K562 (cell line): ENCODE measurements at regions not wholly inside any gene's neighbourhood (a gene's known extent, or its start where the extent isn't known, plus 50 kb on each side); places are given as distances from the start of the nearest gene placed in this dataset.

Experiments used
- ATAC-seq: fragments of 200-7000 bp; cut with Tn5 transposase; 3 replicates; pipeline ENCODE4 v1.9.1; 2020; ENCODE audit warnings: moderate library complexity
- BruUV-seq: library from RNA; stranded (reverse); fragments of 400-500 nt; replicated peaks from 2 replicates; lab custom pipeline; 2021; lab: Mats Ljungman, UMichigan
- CTCF ChIA-PET: fragments of 300-600 bp; formaldehyde crosslinking; extraction: SDS; loops from one replicate; lab custom pipeline; 2021; ENCODE audit warnings: low intra/inter-chr PET ratio; lab: Yijun Ruan, JAX
- POLR2A ChIA-PET: fragments of 300-600, 350-650 bp; sonication (Branson Sonifier 250); formaldehyde crosslinking; extraction: SDS; loops from one replicate; lab custom pipeline; 2021; ENCODE audit warnings: antibody characterized with exemption, inconsistent platforms; lab: Yijun Ruan, JAX
- DNase-seq, 4 experiments: peaks; one replicate each; pipeline versions ENCODE4 v3.0.0 to v3.0.0-alpha.2; 2011 to 2018; ENCODE audit warnings: low spot score in 3 of 4, mixed read lengths in 3 of 4; ENCODE audit errors: extremely low read depth in 1 of 4
- FAIRE-seq: peaks from 2 replicates; lab custom pipeline; 2011; peaks lifted over from hg19 to GRCh38; lab: Jason Lieb, UNC
- H2AFZ ChIP-seq: 2 replicates; pipeline ENCODE4 v1.6.0; 2011; ENCODE audit warnings: low read depth, low read length, control low read depth, inconsistent platforms
- H3K27ac ChIP-seq: fragments of 200-600 bp; 3 replicates; pipeline ENCODE4 v1.8.0; 2011; ENCODE audit warnings: low read depth, mild to moderate bottlenecking, control low read depth, inconsistent platforms, low read length, moderate library complexity, mixed read lengths; ENCODE audit errors: extremely low read depth
- H3K27me3 ChIP-seq, 2 experiments: fragments of 300-600 bp in 1 of 2; 2 replicates in 1 of 2; 3 replicates in 1 of 2; pipeline versions ENCODE4 v1.6.0 to v1.8.0; 2011; ENCODE audit warnings: inconsistent platforms in 2 of 2, low read length in 2 of 2, mild to moderate bottlenecking in 1 of 2, mixed read lengths in 1 of 2, moderate library complexity in 1 of 2; ENCODE audit not compliant: control insufficient read depth in 2 of 2, insufficient read depth in 2 of 2
- H3K36me3 ChIP-seq: fragments of 300-600 bp; 3 replicates; pipeline ENCODE4 v1.8.0; 2011; ENCODE audit warnings: mild to moderate bottlenecking, low read length, inconsistent platforms; ENCODE audit not compliant: control insufficient read depth, insufficient read depth
- H3K4me1 ChIP-seq, 2 experiments: fragments of 200-600 bp in 1 of 2; replicated peaks in 1 of 2; 2 replicates in 1 of 2; 3 replicates in 1 of 2; pipeline versions ENCODE4 v1.5.1 to v1.8.0; 2011; ENCODE audit warnings: inconsistent platforms in 2 of 2, low read length in 2 of 2, mild to moderate bottlenecking in 1 of 2, mixed read lengths in 1 of 2, moderate library complexity in 1 of 2; ENCODE audit not compliant: control insufficient read depth in 2 of 2, insufficient read depth in 2 of 2
- H3K4me2 ChIP-seq: 2 replicates; pipeline ENCODE4 v1.6.1; 2011; ENCODE audit warnings: low read length, control low read depth, inconsistent platforms, mixed read lengths; ENCODE audit not compliant: insufficient read depth
- H3K4me3 ChIP-seq: fragments of 200-600 bp; sonication (generic), shearing (Covaris generic); 2 replicates; pipeline ENCODE4 v1.5.1; 2016; ENCODE audit warnings: control low read depth, inconsistent platforms
- H3K79me2 ChIP-seq: fragments of 200-600 bp; 3 replicates; pipeline ENCODE4 v1.8.0; 2011; ENCODE audit warnings: low read length, inconsistent platforms; ENCODE audit not compliant: control insufficient read depth, insufficient read depth
- H3K9ac ChIP-seq, 2 experiments: 2 replicates each; pipeline versions ENCODE4 v1.6.0 to v1.6.1; 2011; ENCODE audit warnings: low read depth in 2 of 2, low read length in 2 of 2, control low read depth in 1 of 2, inconsistent platforms in 1 of 2, mild to moderate bottlenecking in 1 of 2, mixed read lengths in 1 of 2; ENCODE audit not compliant: insufficient read depth in 1 of 2
- H3K9me1 ChIP-seq: one replicate; pipeline ENCODE4 v1.6.0; 2011; ENCODE audit warnings: inconsistent platforms, mild to moderate bottlenecking, low read length, moderate library complexity; ENCODE audit not compliant: control insufficient read depth, insufficient read depth
- H3K9me3 ChIP-seq: replicated peaks from 2 replicates; pipeline ENCODE4 v1.5.1; 2011; ENCODE audit warnings: low read depth, low read length, inconsistent platforms; ENCODE audit not compliant: control insufficient read depth, insufficient read depth
- H4K20me1 ChIP-seq: replicated peaks from 2 replicates; pipeline ENCODE4 v1.6.1; 2011; ENCODE audit warnings: low read length, inconsistent platforms, mixed read lengths; ENCODE audit not compliant: control insufficient read depth, insufficient read depth
- CHCHD3 ChIP-seq: fragments of 250-450 bp; sonication (Bioruptor Pico); IDR thresholded peaks from 2 replicates; pipeline ENCODE4 v2.1.2; 2022; ENCODE audit warnings: mild to moderate bottlenecking
- KDM1A ChIP-seq, 2 experiments: fragments of 450-650 bp; IDR thresholded peaks; 2 replicates each; pipeline ENCODE4 v1.6.1; 2016; ENCODE audit warnings: mild to moderate bottlenecking in 2 of 2
- NCOR1 ChIP-seq: fragments of 450-650 bp; IDR thresholded peaks from 2 replicates; pipeline ENCODE4 v1.6.1; 2016; ENCODE audit warnings: mild to moderate bottlenecking, moderate library complexity
- XRCC3 ChIP-seq: fragments of 450-650 bp; IDR thresholded peaks from 2 replicates; pipeline ENCODE4 v1.6.1; 2017; ENCODE audit warnings: mild to moderate bottlenecking, moderate library complexity
- ZNF3 ChIP-seq: fragments of 250-450 bp; sonication (Bioruptor Pico); IDR thresholded peaks from 2 replicates; pipeline ENCODE4 v1.5.0; 2021; ENCODE audit warnings: mild to moderate bottlenecking, moderate library complexity
- ZNF766 ChIP-seq: fragments of 200-800 bp; sonication (Bioruptor generic); conservative IDR thresholded peaks from 2 replicates; pipeline ENCODE4 v1.6.1; 2016; ENCODE audit warnings: missing genetic modification characterization, missing compliant biosample characterization
- WGBS: fragments of 100-300 bp; shearing (Covaris generic); methylation state at CpG from one replicate; pipeline ENCODE4 v1.1.6; 2016; ENCODE audit warnings: low coverage, mixed read lengths; ENCODE audit not compliant: insufficient coverage; ENCODE audit errors: missing lambda C conversion rate; 5-methylcytosine and 5-hydroxymethylcytosine counted together
- in situ Hi-C: fragments of 300-500 bp; cut with MboI; formaldehyde crosslinking; loops from 4 replicates; pipeline ENCODE4 v1.15.0; 2018; ENCODE audit warnings: inconsistent platforms, mixed read lengths
- intact Hi-C: fragments of 100-400 bp; cut with micrococcal nuclease; formaldehyde crosslinking; loops from 2 replicates; pipeline ENCODE4 v1.14.2; 2022
- TF ChIP-seq, protein P1 (sequence below): fragments of 250-450 bp; sonication (Bioruptor Pico); IDR thresholded peaks from 2 replicates; pipeline ENCODE4 v1.8.0; 2022; ENCODE audit warnings: moderate library complexity, mild to moderate bottlenecking, inconsistent platforms
- TF ChIP-seq, protein P2 (sequence below): fragments of 450-650 bp; IDR thresholded peaks from 2 replicates; pipeline ENCODE4 v1.7.1; 2018; ENCODE audit warnings: mild to moderate bottlenecking, low read depth; ENCODE audit not compliant: partially characterized antibody
- TF ChIP-seq, protein P3 (sequence below): fragments of 450-650 bp; IDR thresholded peaks from 2 replicates; pipeline ENCODE4 v1.7.0; 2016; ENCODE audit warnings: borderline replicate concordance

DNA sequence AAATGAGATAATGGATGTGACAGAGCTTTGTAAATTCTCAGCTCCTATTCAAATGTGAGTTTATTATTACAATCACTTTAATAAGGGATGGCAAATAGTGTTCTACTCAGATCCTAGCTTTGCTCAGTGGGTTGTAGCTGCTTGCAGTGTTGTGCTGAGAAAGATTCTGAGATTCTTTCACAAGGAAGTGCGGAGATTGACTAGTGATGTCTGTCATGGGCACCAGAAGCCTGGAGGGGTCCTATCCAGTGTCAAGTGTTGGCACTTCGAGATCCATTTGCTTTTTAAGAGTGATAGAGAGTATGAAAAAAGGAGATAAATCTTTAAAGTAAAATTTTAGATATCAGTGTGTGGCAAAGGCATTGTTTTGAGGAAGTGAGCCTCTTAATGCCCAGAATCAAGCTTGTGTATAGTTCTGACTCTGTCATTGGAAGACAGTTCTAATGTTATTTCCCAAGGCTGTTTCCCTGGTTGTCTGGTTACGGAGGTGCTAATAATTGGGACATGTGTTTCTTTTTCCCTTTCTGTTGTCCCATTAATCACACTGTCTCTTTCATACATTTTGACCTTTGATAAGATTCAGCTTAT is 181.7 kb upstream of the SPRED2 start:
- no TSS peak for BruUV-seq
- H3K9me1 ChIP-seq = no peaks in the 10 kb centered on the region
- no peaks in the 10 kb centered on the region; the same call in 1 of the 2 replicates for H4K20me1 ChIP-seq
- no peak for FAIRE-seq
- H3K4me1 ChIP-seq = no peaks in the 10 kb centered on the region
- CTCF ChIA-PET = no interaction called here
- no peak overlapping the region for H3K4me2 ChIP-seq
- POLR2A ChIA-PET = no interaction called here
- no peak for ATAC-seq
- H3K27ac ChIP-seq = no peak overlapping the region
- no peak overlapping the region for H2AFZ ChIP-seq
- intact Hi-C loops = no loop called here
- in situ Hi-C loops = no loop called here
- no peaks in the 10 kb centered on the region for H3K79me2 ChIP-seq
- peaks cover 18 to 37% of the 10 kb centered on the region in 2 experiments for H3K27me3 ChIP-seq
- no peak overlapping the region for H3K4me3 ChIP-seq
- no peaks in the 10 kb centered on the region for H3K9me3 ChIP-seq
- no peak overlapping the region for H3K9ac ChIP-seq
- 2% methylated on average over 3 of the region's 3 CpGs for WGBS
- no peaks in the 10 kb centered on the region for H3K36me3 ChIP-seq
- no peak for DNase-seq
- TF ChIP-seq XRCC3 (no peak), ZNF3 (no peak), KDM1A (IDR thresholded peaks at IDR 0.05) (no peak), NCOR1 (no peak), ZNF766 (CRISPR knock-in tag) (no peak), CHCHD3 (no peak)
- TF ChIP-seq, protein P1, sequence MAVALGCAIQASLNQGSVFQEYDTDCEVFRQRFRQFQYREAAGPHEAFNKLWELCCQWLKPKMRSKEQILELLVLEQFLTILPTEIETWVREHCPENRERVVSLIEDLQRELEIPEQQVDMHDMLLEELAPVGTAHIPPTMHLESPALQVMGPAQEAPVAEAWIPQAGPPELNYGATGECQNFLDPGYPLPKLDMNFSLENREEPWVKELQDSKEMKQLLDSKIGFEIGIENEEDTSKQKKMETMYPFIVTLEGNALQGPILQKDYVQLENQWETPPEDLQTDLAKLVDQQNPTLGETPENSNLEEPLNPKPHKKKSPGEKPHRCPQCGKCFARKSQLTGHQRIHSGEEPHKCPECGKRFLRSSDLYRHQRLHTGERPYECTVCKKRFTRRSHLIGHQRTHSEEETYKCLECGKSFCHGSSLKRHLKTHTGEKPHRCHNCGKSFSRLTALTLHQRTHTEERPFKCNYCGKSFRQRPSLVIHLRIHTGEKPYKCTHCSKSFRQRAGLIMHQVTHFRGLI (CRISPR knock-in tag) = no peak
- TF ChIP-seq, protein P2, sequence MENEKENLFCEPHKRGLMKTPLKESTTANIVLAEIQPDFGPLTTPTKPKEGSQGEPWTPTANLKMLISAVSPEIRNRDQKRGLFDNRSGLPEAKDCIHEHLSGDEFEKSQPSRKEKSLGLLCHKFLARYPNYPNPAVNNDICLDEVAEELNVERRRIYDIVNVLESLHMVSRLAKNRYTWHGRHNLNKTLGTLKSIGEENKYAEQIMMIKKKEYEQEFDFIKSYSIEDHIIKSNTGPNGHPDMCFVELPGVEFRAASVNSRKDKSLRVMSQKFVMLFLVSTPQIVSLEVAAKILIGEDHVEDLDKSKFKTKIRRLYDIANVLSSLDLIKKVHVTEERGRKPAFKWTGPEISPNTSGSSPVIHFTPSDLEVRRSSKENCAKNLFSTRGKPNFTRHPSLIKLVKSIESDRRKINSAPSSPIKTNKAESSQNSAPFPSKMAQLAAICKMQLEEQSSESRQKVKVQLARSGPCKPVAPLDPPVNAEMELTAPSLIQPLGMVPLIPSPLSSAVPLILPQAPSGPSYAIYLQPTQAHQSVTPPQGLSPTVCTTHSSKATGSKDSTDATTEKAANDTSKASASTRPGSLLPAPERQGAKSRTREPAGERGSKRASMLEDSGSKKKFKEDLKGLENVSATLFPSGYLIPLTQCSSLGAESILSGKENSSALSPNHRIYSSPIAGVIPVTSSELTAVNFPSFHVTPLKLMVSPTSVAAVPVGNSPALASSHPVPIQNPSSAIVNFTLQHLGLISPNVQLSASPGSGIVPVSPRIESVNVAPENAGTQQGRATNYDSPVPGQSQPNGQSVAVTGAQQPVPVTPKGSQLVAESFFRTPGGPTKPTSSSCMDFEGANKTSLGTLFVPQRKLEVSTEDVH = no peak
- TF ChIP-seq, protein P3, sequence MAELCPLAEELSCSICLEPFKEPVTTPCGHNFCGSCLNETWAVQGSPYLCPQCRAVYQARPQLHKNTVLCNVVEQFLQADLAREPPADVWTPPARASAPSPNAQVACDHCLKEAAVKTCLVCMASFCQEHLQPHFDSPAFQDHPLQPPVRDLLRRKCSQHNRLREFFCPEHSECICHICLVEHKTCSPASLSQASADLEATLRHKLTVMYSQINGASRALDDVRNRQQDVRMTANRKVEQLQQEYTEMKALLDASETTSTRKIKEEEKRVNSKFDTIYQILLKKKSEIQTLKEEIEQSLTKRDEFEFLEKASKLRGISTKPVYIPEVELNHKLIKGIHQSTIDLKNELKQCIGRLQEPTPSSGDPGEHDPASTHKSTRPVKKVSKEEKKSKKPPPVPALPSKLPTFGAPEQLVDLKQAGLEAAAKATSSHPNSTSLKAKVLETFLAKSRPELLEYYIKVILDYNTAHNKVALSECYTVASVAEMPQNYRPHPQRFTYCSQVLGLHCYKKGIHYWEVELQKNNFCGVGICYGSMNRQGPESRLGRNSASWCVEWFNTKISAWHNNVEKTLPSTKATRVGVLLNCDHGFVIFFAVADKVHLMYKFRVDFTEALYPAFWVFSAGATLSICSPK = no peak
